ENCODE measurements at regions not wholly inside any gene's neighbourhood (a gene's known extent, or its start where the extent isn't known, plus 50 kb on each side); places are given as distances from the start of the nearest gene placed in this dataset.

DNA sequence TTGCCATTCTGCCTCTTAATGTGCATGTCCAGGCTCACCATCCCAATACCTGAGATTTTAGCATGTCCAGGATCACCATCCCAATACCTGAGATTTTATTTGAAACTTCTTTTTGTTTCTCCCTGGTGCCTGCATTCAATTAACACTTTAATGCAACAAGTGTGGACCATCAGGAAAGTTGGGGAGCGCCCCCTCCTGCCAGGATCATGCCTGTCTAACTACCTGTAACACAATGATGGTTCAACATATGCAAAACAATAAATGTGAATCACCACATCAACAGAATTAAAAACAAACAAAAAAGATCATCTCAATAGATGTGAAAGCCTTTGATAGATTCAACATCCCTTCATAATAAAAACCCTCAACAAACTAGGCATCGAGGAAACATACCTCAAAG lies 1359.5 kb upstream of the DIAPH2 start:
- no peak for TF ChIP-seq ZNF468 (CRISPR knock-in tag; IDR thresholded peaks at IDR 0.05)
- TF ChIP-seq SMC3 (IDR thresholded peaks at IDR 0.05; ENCODE audit: low read length) = no peak

Measured in HepG2 (cell line).